ENCODE measurements at regions not wholly inside any gene's neighbourhood (a gene's known extent, or its start where the extent isn't known, plus 50 kb on each side); places are given as distances from the start of the nearest gene placed in this dataset.
"Not testable (repeated sequence)": the region's sequence is repeated elsewhere in the genome, so short reads cannot be mapped to it uniquely, and the experiment has no call there.

GRCh38 chr2:89818873-89819272 lies 1127.4 kb downstream of the RPIA start:
- H3K9me3 Mint-ChIP-seq = peaks cover 72% of the 10 kb centered on the region

DNA sequence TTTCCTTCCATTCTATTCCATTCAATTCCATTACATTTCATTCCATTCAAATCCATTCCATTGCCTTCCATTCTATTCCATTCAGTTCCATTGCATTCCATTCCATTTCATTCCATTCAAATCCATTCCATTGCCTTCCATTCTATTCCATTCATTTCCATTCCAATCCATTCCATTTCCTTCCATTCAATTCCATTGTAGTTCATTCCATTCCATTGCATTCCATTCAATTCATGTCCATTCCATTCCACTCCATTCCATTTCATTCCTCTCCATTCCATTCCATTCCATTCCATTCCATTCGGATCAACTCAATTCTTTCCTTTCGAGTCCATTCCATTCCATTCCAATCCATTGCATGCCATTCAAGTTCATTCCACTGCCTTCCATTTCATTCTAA lies 1128.3 kb downstream of the RPIA start:
- no peak overlapping the region for H3K27ac Mint-ChIP-seq (ENCODE audit: unreplicated experiment)
- DNase-seq (ENCODE audit: low read depth, low spot score) = no peak
- H3K27me3 Mint-ChIP-seq (ENCODE audit: low read depth) = peaks cover 2% of the 10 kb centered on the region
- H3K36me3 Mint-ChIP-seq (ENCODE audit: low read depth) = peaks cover 79% of the 10 kb centered on the region
- no peaks in the 10 kb centered on the region for H3K4me1 Mint-ChIP-seq
- H3K4me3 Mint-ChIP-seq = no peak overlapping the region
- TF ChIP-seq, protein P1, sequence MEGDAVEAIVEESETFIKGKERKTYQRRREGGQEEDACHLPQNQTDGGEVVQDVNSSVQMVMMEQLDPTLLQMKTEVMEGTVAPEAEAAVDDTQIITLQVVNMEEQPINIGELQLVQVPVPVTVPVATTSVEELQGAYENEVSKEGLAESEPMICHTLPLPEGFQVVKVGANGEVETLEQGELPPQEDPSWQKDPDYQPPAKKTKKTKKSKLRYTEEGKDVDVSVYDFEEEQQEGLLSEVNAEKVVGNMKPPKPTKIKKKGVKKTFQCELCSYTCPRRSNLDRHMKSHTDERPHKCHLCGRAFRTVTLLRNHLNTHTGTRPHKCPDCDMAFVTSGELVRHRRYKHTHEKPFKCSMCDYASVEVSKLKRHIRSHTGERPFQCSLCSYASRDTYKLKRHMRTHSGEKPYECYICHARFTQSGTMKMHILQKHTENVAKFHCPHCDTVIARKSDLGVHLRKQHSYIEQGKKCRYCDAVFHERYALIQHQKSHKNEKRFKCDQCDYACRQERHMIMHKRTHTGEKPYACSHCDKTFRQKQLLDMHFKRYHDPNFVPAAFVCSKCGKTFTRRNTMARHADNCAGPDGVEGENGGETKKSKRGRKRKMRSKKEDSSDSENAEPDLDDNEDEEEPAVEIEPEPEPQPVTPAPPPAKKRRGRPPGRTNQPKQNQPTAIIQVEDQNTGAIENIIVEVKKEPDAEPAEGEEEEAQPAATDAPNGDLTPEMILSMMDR (conservative IDR thresholded peaks at IDR 0.05) = no peak
- H3K9me3 Mint-ChIP-seq = peaks cover 63% of the 10 kb centered on the region

More at GRCh38 chr2:89818873-89819272, 1127.4 kb downstream of the RPIA start:
- Mint-ChIP-seq H3K36me3 (ENCODE audit: low read depth) (peaks cover 82% of the 10 kb centered on the region), H3K4me3 (no peak overlapping the region), H3K27ac (ENCODE audit: unreplicated experiment) (no peak overlapping the region), H3K4me1 (no peaks in the 10 kb centered on the region), H3K27me3 (ENCODE audit: low read depth) (peaks cover 2% of the 10 kb centered on the region)
- TF ChIP-seq, protein P1 (conservative IDR thresholded peaks at IDR 0.05) = no peak
- no peak for DNase-seq (ENCODE audit: low read depth, low spot score)

- TF ChIP-seq, protein P1 (conservative IDR thresholded peaks at IDR 0.05) = no peak
- no peak for DNase-seq (ENCODE audit: low read depth, low spot score)
- Mint-ChIP-seq H3K4me3 (no peak overlapping the region), H3K36me3 (ENCODE audit: low read depth) (peaks cover 74% of the 10 kb centered on the region), H3K27ac (ENCODE audit: unreplicated experiment) (no peak overlapping the region), H3K4me1 (no peaks in the 10 kb centered on the region), H3K9me3 (peaks cover 62% of the 10 kb centered on the region), H3K27me3 (ENCODE audit: low read depth) (peaks cover 2% of the 10 kb centered on the region)
Observed at GRCh38 chr2:89820248-89820647, 1128.8 kb downstream of the RPIA start.

DNA sequence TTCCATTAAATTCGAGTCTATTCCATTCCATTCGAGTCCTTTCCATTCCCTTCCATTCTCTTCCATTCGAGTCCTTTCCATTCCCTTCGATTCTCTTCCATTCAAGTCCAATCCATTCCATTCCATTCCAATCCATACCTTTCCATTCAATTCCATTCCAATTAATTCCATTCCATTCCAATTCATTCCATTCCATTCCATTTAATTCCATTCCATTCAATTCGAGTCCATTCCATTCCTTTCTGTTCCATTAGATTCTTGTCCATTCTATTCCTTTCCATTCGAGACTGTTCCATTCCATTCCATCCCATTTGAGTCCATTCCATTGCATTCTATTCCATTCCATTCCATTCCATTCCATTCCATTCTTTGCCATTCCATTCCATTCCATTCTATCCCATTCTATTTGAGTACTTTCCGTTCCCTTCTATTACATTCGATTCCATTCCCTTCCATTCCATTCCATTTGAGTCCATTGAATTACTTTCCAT lies 1130.0 kb downstream of the RPIA start:
- peaks cover 69% of the 10 kb centered on the region for H3K36me3 Mint-ChIP-seq (ENCODE audit: low read depth)
- H3K4me3 Mint-ChIP-seq = no peak overlapping the region
- H3K9me3 Mint-ChIP-seq = peaks cover 67% of the 10 kb centered on the region
- TF ChIP-seq, protein P1 (conservative IDR thresholded peaks at IDR 0.05) = no peak
- no peak for DNase-seq (ENCODE audit: low read depth, low spot score)
- H3K27me3 Mint-ChIP-seq (ENCODE audit: low read depth) = peaks cover 2% of the 10 kb centered on the region
- H3K4me1 Mint-ChIP-seq = no peaks in the 10 kb centered on the region
- no peak overlapping the region for H3K27ac Mint-ChIP-seq (ENCODE audit: unreplicated experiment)

GRCh38 chr2:89822342-89822741 lies 1130.9 kb downstream of the RPIA start:
- H3K9me3 Mint-ChIP-seq = peaks cover 67% of the 10 kb centered on the region
- not testable (repeated sequence) for H3K4me3 Mint-ChIP-seq

DNA sequence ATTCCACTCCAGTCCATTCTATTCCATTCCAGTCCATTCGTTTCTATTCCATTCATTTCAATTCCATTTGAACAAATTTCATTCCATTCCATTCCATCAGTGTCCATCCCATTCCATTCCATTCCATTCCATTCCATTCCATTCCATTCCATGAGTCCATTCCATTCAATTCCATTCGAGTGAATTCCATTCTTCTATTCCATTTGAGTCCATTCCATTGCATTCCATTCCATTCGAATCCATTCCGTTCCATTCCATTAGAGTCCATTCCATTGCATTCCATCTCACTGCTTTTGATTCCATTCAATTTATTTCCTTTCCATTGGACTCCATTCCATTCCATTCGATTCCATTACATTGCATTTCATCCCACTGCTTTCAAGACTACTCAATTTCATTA lies 1132.1 kb downstream of the RPIA start:
- Mint-ChIP-seq H3K9me3 (peaks cover 57% of the 10 kb centered on the region), H3K27ac (ENCODE audit: unreplicated experiment) (no peak overlapping the region)

More at GRCh38 chr2:89822342-89822741, 1130.9 kb downstream of the RPIA start:
- not testable (repeated sequence) for H3K4me1 Mint-ChIP-seq; DNase-seq (ENCODE audit: low read depth, low spot score); H3K27ac Mint-ChIP-seq (ENCODE audit: unreplicated experiment); H3K27me3 Mint-ChIP-seq (ENCODE audit: low read depth)
- H3K36me3 Mint-ChIP-seq (ENCODE audit: low read depth) = peaks cover 69% of the 10 kb centered on the region

More for the DNA sequence above, 1132.1 kb downstream of the RPIA start:
- Mint-ChIP-seq H3K36me3 (ENCODE audit: low read depth) (peaks cover 59% of the 10 kb centered on the region), H3K4me3 (no peak overlapping the region), H3K27me3 (ENCODE audit: low read depth) (peaks cover 2% of the 10 kb centered on the region), H3K4me1 (no peaks in the 10 kb centered on the region)
- no peak for DNase-seq (ENCODE audit: low read depth, low spot score)
- TF ChIP-seq, protein P1 (conservative IDR thresholded peaks at IDR 0.05) = no peak

Data from neural crest cell (in vitro differentiated cells).